Muscle of leg (tissue), 3 donors: ENCODE measurements at regions not wholly inside any gene's neighbourhood (a gene's known extent, or its start where the extent isn't known, plus 50 kb on each side); places are given as distances from the start of the nearest gene placed in this dataset.

ENCODE experiments used
- DNase-seq: peaks from one replicate; pipeline ENCODE4 v3.0.0; 2013
- H3K27ac ChIP-seq: one replicate; pipeline ENCODE4 v1.5.1; 2013; ENCODE audit warnings: mild to moderate bottlenecking, low read length, control low read depth
- H3K27me3 ChIP-seq: one replicate; pipeline ENCODE4 v1.6.1; 2013; ENCODE audit warnings: low read length; ENCODE audit not compliant: control insufficient read depth, insufficient read depth
- H3K36me3 ChIP-seq: one replicate; pipeline ENCODE4 v1.6.1; 2013; ENCODE audit warnings: low read length; ENCODE audit not compliant: control insufficient read depth, insufficient read depth
- H3K4me1 ChIP-seq: one replicate; pipeline ENCODE4 v1.6.1; 2013; ENCODE audit warnings: low read length; ENCODE audit not compliant: control insufficient read depth, insufficient read depth
- H3K4me3 ChIP-seq: one replicate; pipeline ENCODE4 v1.5.1; 2013; ENCODE audit warnings: low read length, control low read depth
- H3K9me3 ChIP-seq: replicated peaks from 2 replicates; pipeline ENCODE4 v1.6.1; 2013; ENCODE audit warnings: low read depth, low read length; ENCODE audit not compliant: control insufficient read depth
- WGBS: methylation state at CpG from one replicate; pipeline ENCODE4 v1.1.5; 2013; ENCODE audit warnings: missing lambda C conversion rate; ENCODE audit not compliant: insufficient coverage; 5-methylcytosine and 5-hydroxymethylcytosine counted together

GRCh38 chr18:41530970-41531369 lies 424.1 kb upstream of the PIK3C3 start:
- WGBS, result no CpG with 5 or more reads among the region's 1 CpG
- Histone ChIP-seq H3K36me3 (no peaks in the 10 kb centered on the region), H3K27me3 (no peaks in the 10 kb centered on the region), H3K27ac (no peak overlapping the region), H3K4me1 (no peaks in the 10 kb centered on the region), H3K9me3 (no peaks in the 10 kb centered on the region), H3K4me3 (no peak overlapping the region)
- DNase-seq, result no peak

GRCh38 chr18:41529093-41529492 lies 425.9 kb upstream of the PIK3C3 start:
- WGBS, result no CpG with 5 or more reads among the region's 2 CpGs
- no peak overlapping the region for H3K27ac ChIP-seq

DNA sequence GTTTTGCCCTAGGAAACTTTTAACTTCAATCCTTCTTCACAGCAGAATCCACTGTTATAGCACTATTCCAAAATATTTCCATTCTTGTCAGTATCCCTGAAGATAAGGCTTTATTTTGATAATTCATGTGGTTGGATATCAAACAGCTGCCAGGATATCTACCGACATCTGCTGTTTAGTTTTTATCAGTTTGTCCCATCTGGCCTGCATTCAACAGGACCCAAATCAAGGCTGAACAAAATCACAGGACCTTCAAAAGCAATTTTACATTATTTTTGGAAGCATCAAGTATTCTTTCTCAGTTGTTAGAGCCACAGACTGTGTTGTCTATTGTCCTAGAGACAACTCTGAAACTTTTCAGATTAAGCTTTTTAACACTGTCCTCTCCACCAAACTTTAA lies 429.0 kb upstream of the PIK3C3 start:
- no peaks in the 10 kb centered on the region for H3K27me3 ChIP-seq
- H3K4me1 ChIP-seq, result no peaks in the 10 kb centered on the region
- DNase-seq, result no peak
- no peaks in the 10 kb centered on the region for H3K9me3 ChIP-seq
- no peak overlapping the region for H3K4me3 ChIP-seq
- no peak overlapping the region for H3K27ac ChIP-seq
- no peaks in the 10 kb centered on the region for H3K36me3 ChIP-seq
- no CpG with 5 or more reads among the region's 1 CpG for WGBS

More at GRCh38 chr18:41529093-41529492, 425.9 kb upstream of the PIK3C3 start:
- Histone ChIP-seq H3K27me3 (no peaks in the 10 kb centered on the region), H3K9me3 (no peaks in the 10 kb centered on the region), H3K4me1 (no peaks in the 10 kb centered on the region), H3K4me3 (no peak overlapping the region), H3K36me3 (no peaks in the 10 kb centered on the region)
- DNase-seq, result no peak

- Histone ChIP-seq H3K36me3 (no peaks in the 10 kb centered on the region), H3K9me3 (no peaks in the 10 kb centered on the region), H3K27me3 (no peaks in the 10 kb centered on the region), H3K4me1 (no peaks in the 10 kb centered on the region), H3K27ac (no peak overlapping the region), H3K4me3 (no peak overlapping the region)
- WGBS, result no CpG with 5 or more reads among the region's 2 CpGs
- DNase-seq, result no peak
Measured at GRCh38 chr18:41524674-41525470, 430.2 kb upstream of the PIK3C3 start.

GRCh38 chr18:41517142-41517541 lies 437.9 kb upstream of the PIK3C3 start:
- Histone ChIP-seq H3K4me1 (no peaks in the 10 kb centered on the region), H3K9me3 (no peaks in the 10 kb centered on the region), H3K27me3 (no peaks in the 10 kb centered on the region), H3K27ac (no peak overlapping the region), H3K4me3 (no peak overlapping the region), H3K36me3 (no peaks in the 10 kb centered on the region)
- no peak for DNase-seq

DNA sequence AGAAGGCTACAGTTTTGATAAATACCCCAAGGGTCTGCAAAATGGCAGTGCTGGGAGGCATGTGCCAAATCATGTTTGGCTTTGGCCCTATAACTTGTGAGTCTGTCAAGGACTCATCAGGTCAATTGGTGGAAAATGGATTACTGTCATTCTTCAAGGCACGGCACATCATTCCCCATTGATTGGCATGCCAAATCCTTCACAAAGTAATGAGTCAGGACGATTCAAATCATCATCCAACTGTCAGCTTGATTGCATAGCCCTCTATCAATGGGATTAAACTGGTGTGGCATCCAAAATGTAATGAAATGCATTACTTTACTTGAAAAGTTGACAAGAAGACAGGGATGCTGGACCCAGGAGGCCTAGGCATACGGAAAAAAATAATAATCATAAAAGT lies 441.6 kb upstream of the PIK3C3 start:
- H3K9me3 ChIP-seq, result no peaks in the 10 kb centered on the region
- H3K27ac ChIP-seq, result no peak overlapping the region
- 60% methylated on average over 1 of the region's 3 CpGs for WGBS
- no peak for DNase-seq
- no peak overlapping the region for H3K4me3 ChIP-seq
- H3K4me1 ChIP-seq, result no peaks in the 10 kb centered on the region
- no peaks in the 10 kb centered on the region for H3K27me3 ChIP-seq
- no peaks in the 10 kb centered on the region for H3K36me3 ChIP-seq

DNA sequence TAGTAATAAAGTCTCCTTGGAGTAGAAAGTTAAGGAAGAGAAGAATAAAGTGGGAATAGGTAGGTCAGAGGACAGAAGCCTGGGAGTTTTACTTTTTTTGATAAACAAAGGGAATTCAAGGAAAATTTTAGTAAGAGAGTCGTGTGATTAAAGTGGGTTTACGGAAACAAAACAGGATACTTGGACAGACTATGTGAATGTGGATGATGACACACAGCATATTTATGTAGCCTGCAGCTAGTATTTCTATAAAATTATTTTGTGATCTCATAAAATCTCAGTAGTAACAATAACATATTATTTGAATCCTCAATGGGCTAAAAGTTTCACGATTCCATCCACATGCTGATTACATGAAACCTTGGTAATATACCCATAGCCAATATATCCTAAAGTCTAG lies 450.7 kb upstream of the PIK3C3 start:
- no peaks in the 10 kb centered on the region for H3K4me1 ChIP-seq
- no peaks in the 10 kb centered on the region for H3K36me3 ChIP-seq
- H3K27ac ChIP-seq, result no peak overlapping the region
- no peaks in the 10 kb centered on the region for H3K27me3 ChIP-seq
- no CpG with 5 or more reads among the region's 3 CpGs for WGBS
- no peak for DNase-seq
- H3K9me3 ChIP-seq, result no peaks in the 10 kb centered on the region
- no peak overlapping the region for H3K4me3 ChIP-seq

- no peaks in the 10 kb centered on the region for H3K9me3 ChIP-seq
- H3K36me3 ChIP-seq, result no peaks in the 10 kb centered on the region
- H3K27me3 ChIP-seq, result no peaks in the 10 kb centered on the region
- no peak overlapping the region for H3K27ac ChIP-seq
- DNase-seq, result no peak
- no peak overlapping the region for H3K4me3 ChIP-seq
- WGBS, result 100% methylated on average over 2 of the region's 3 CpGs
- no peaks in the 10 kb centered on the region for H3K4me1 ChIP-seq
Measured at GRCh38 chr18:41501848-41502247, 453.2 kb upstream of the PIK3C3 start.

GRCh38 chr18:41499345-41499744 lies 455.7 kb upstream of the PIK3C3 start:
- H3K36me3 ChIP-seq, result no peaks in the 10 kb centered on the region
- WGBS, result no CpG with 5 or more reads among the region's 1 CpG
- no peak overlapping the region for H3K27ac ChIP-seq
- H3K27me3 ChIP-seq, result no peaks in the 10 kb centered on the region
- DNase-seq, result no peak
- H3K4me3 ChIP-seq, result no peak overlapping the region
- H3K9me3 ChIP-seq, result no peaks in the 10 kb centered on the region
- no peaks in the 10 kb centered on the region for H3K4me1 ChIP-seq

- no peak overlapping the region for H3K4me3 ChIP-seq
- H3K27me3 ChIP-seq, result no peaks in the 10 kb centered on the region
- WGBS, result 100% methylated on average over 1 of the region's 1 CpG
- no peak for DNase-seq
- no peaks in the 10 kb centered on the region for H3K9me3 ChIP-seq
- H3K27ac ChIP-seq, result no peak overlapping the region
- H3K4me1 ChIP-seq, result no peaks in the 10 kb centered on the region
- no peaks in the 10 kb centered on the region for H3K36me3 ChIP-seq
Measured at GRCh38 chr18:41490861-41491260, 464.2 kb upstream of the PIK3C3 start.

DNA sequence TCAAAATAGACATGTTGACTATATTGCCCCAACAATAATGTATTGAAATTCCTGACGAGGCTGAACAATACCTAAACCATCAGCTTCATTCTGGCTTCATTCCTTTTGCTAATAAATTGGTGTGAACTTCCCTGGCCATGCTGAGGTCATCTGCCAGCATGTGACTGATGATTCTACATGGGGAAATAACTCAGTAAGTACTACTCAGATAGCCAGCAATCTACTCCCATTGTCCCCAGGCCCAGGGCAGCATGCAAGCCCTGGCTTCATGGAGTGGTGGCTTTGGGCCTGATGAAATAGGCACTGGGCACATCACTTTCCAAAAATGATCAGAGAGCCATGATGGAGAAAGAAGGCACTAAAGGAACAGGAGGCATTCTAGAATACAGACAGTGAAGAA lies 468.5 kb upstream of the PIK3C3 start:
- no peaks in the 10 kb centered on the region for H3K9me3 ChIP-seq
- H3K27me3 ChIP-seq, result no peaks in the 10 kb centered on the region
- H3K36me3 ChIP-seq, result no peaks in the 10 kb centered on the region
- no peak overlapping the region for H3K4me3 ChIP-seq
- H3K4me1 ChIP-seq, result no peaks in the 10 kb centered on the region
- no peak for DNase-seq
- no peak overlapping the region for H3K27ac ChIP-seq
- WGBS, result no CpG with 5 or more reads among the region's 1 CpG
